H1 (cell line): ENCODE measurements at regions not wholly inside any gene's neighbourhood (a gene's known extent, or its start where the extent isn't known, plus 50 kb on each side); places are given as distances from the start of the nearest gene placed in this dataset.

ENCODE experiments used
- CEBPB ChIP-seq: IDR thresholded peaks from 2 replicates; pipeline ENCODE4 v1.6.1; 2012; ENCODE audit warnings: low read depth, low read length
- SIN3A ChIP-seq, 2 experiments: IDR thresholded peaks in 1 of 2; conservative IDR thresholded peaks in 1 of 2; 2 replicates each; pipeline ENCODE4 v1.6.1; 2011 to 2012; ENCODE audit warnings: low read length in 2 of 2, improper control_type of control experiment in 1 of 2, low read depth in 1 of 2, mild to moderate bottlenecking in 1 of 2
- SP2 ChIP-seq: IDR thresholded peaks from 2 replicates; pipeline ENCODE4 v1.6.1; 2012; ENCODE audit warnings: mild to moderate bottlenecking, low read length, inconsistent platforms
- TBP ChIP-seq: IDR thresholded peaks from 2 replicates; pipeline ENCODE4 v1.6.1; 2011; ENCODE audit warnings: low read depth, low read length, improper control_type of control experiment
- TEAD4 ChIP-seq: IDR thresholded peaks from 2 replicates; pipeline ENCODE4 v1.6.1; 2012; ENCODE audit warnings: low read depth, low read length, inconsistent platforms, mixed read lengths

DNA sequence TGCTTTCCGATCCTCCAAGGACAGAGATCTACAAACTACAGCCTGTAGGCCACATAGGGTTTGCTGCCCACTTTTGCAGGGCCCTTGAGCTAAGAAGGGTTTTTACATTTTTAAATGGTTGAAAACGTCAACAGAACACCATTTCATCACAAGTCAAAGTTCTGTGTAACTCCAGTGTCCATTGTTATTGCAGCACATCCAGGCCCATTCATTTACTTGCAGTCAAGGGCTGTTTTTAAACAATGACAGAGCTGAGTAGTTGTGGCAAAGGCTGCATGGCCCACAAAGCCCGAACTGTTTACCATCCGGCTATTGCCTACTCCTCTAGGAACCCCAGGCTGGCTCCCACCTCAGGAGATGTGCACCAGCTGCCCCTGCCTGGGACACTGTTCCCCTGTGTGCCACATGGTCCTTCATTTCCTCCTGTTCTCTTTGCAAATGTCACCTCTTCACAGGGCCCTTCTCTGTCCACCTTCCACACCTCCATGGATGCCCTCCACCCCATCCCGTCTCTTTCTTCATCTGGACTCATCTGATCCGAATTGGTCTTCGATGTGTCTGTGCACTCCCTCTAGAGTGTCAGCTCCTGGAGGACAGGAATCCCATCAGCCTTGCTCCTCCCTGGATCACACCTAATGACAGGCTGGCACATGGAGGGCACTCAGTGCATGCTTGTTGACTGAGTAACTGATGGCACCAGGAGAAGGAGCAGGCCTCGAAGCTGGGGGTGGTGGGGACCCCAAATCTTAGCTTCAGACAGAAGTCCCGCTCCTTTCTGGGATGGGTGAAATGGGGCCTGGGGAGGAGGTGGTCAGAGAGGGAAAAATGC is 69.5 kb upstream of the IQSEC1 start (continued):
- TF ChIP-seq SP2 = no peak
- no peak for TF ChIP-seq TBP
- TF ChIP-seq SIN3A (conservative IDR thresholded peaks at IDR 0.05 in 1 of 2, IDR thresholded peaks at IDR 0.05 in 1 of 2; ENCODE audit: low read depth in 1 of 2, low read length in 2 of 2) = no peak
- no peak for TF ChIP-seq CEBPB
- no peak for TF ChIP-seq TEAD4
